ENCODE measurements at regions not wholly inside any gene's neighbourhood (a gene's known extent, or its start where the extent isn't known, plus 50 kb on each side); places are given as distances from the start of the nearest gene placed in this dataset.

GRCh38 chr10:5581670-5582566 lies 57.2 kb downstream of the CALML3 start:
- POLR2A ChIA-PET: interaction anchor here (1.2 to 1.6 kb wide), 2 partner anchors 17 to 119 kb away, joined by 5 to 7 read pairs; no protein-coding TSS in a partner anchor
- no peak overlapping the region for H2AFZ ChIP-seq (ENCODE audit: low read depth, low read length)
- H3K27ac ChIP-seq (ENCODE audit: extremely low read depth, low read depth, low read length): no peak overlapping the region
- 65% methylated on average over 11 of the region's 11 CpGs for WGBS (ENCODE audit: insufficient coverage, low coverage, missing lambda C conversion rate)
- in situ Hi-C loops (cut with MboI): no loop called here
- H3K4me3 ChIP-seq: no peak overlapping the region
- ATAC-seq (no peak), DNase-seq (ENCODE audit: extremely low read depth in 1 of 4, low spot score in 3 of 4) (no peak), FAIRE-seq (no peak)
- TF ChIP-seq FOXM1 (IDR thresholded peaks at IDR 0.05; ENCODE audit: low read depth): no peak
- no peak for TF ChIP-seq FOXM1 (CRISPR knock-in tag; IDR thresholded peaks at IDR 0.05; ENCODE audit: low read depth)
- TF ChIP-seq EWSR1 (IDR thresholded peaks at IDR 0.05; ENCODE audit: borderline replicate concordance, low read depth, partially characterized antibody): no peak
- no peak for TF ChIP-seq HDAC8 (tag; IDR thresholded peaks at IDR 0.05)
- no peak for TF ChIP-seq SLC30A9 (CRISPR knock-in tag; IDR thresholded peaks at IDR 0.05)
- TF ChIP-seq SP2 (IDR thresholded peaks at IDR 0.05; ENCODE audit: extremely low read depth, low read depth, low read length, poor library complexity, severe bottlenecking): no peak
- no peak for TF ChIP-seq ATF7 (IDR thresholded peaks at IDR 0.05)
- no peak for TF ChIP-seq ATF2 (CRISPR knock-in tag; IDR thresholded peaks at IDR 0.05)
- TF ChIP-seq FUS (optimal IDR thresholded peaks at IDR 0.05; ENCODE audit: low read depth, low read length): no peak
- TF ChIP-seq SAFB (IDR thresholded peaks at IDR 0.05; ENCODE audit: borderline replicate concordance, low read depth, low read length): no peak
- no peak for TF ChIP-seq ELK1 (CRISPR knock-in tag; IDR thresholded peaks at IDR 0.05)
- no peak for TF ChIP-seq RAD21 (CRISPR knock-in tag; conservative IDR thresholded peaks at IDR 0.05 in 1 of 2, IDR thresholded peaks at IDR 0.05 in 1 of 2)
- TF ChIP-seq SRSF9 (IDR thresholded peaks at IDR 0.05; ENCODE audit: borderline replicate concordance, low read depth, low read length): no peak
- no peak for TF ChIP-seq BRD4 (IDR thresholded peaks at IDR 0.05)
- TF ChIP-seq ILF3 (IDR thresholded peaks at IDR 0.05; ENCODE audit: borderline replicate concordance): no peak
- no peak for TF ChIP-seq ZNF232 (CRISPR knock-in tag; IDR thresholded peaks at IDR 0.05)
- TF ChIP-seq NCOA2 (IDR thresholded peaks at IDR 0.05; ENCODE audit: partially characterized antibody in 2 of 2): no peak
- TF ChIP-seq FOXP1 (CRISPR knock-in tag; IDR thresholded peaks at IDR 0.05): no peak
- no peak for TF ChIP-seq PCBP2 (IDR thresholded peaks at IDR 0.05; ENCODE audit: low read depth, low read length, poor library complexity, severe bottlenecking)
- no peaks in the 10 kb centered on the region for H3K79me2 ChIP-seq (ENCODE audit: control insufficient read depth, insufficient read depth, low read length)
- intact Hi-C loops (cut with micrococcal nuclease): no loop called here
- H3K27me3 ChIP-seq (ENCODE audit: control insufficient read depth in 2 of 2, insufficient read depth in 2 of 2, low read length in 2 of 2): peaks cover 0 to 7% of the 10 kb centered on the region in 2 experiments; a peak in 1 of 5 replicates
- H3K9ac ChIP-seq (ENCODE audit: insufficient read depth in 1 of 2, low read depth in 2 of 2, low read length in 2 of 2): no peak overlapping the region
- CTCF ChIA-PET (ENCODE audit: low intra/inter-chr PET ratio): no interaction called here
- peaks cover 5 to 7% of the 10 kb centered on the region in 2 experiments; a peak in 3 of 5 replicates for H3K4me1 ChIP-seq (replicated peaks in 1 of 2; ENCODE audit: control insufficient read depth in 2 of 2, insufficient read depth in 2 of 2, low read length in 2 of 2)
- no peaks in the 10 kb centered on the region for H4K20me1 ChIP-seq (replicated peaks; ENCODE audit: control insufficient read depth, insufficient read depth, low read length)
- no peaks in the 10 kb centered on the region for H3K9me1 ChIP-seq (ENCODE audit: control insufficient read depth, insufficient read depth, low read length)
- BruUV-seq (replicated peaks): no TSS peak
- no peak overlapping the region for H3K4me2 ChIP-seq (ENCODE audit: insufficient read depth, low read length)
- H3K9me3 ChIP-seq (replicated peaks; ENCODE audit: control insufficient read depth, insufficient read depth, low read depth, low read length): no peaks in the 10 kb centered on the region
- no peaks in the 10 kb centered on the region for H3K36me3 ChIP-seq (ENCODE audit: control insufficient read depth, insufficient read depth, low read length)

Measured in K562 (cell line).